PC-3 (cell line): ENCODE measurements at regions not wholly inside any gene's neighbourhood (a gene's known extent, or its start where the extent isn't known, plus 50 kb on each side); places are given as distances from the start of the nearest gene placed in this dataset.

ENCODE experiments used
- ATAC-seq: fragments of 200-7000 bp; cut with Tn5 transposase; 2 replicates; pipeline ENCODE4 v1.9.1; 2020; ENCODE audit warnings: mild to moderate bottlenecking, moderate library complexity
- BruUV-seq: library from RNA; stranded (reverse); fragments of 400-500 nt; replicated peaks from 2 replicates; lab custom pipeline; 2021; lab: Mats Ljungman, UMichigan
- CTCF ChIA-PET: fragments of 300-600 bp; sonication (Branson Sonifier 250); formaldehyde crosslinking; loops from one replicate; lab custom pipeline; 2022; ENCODE audit warnings: antibody characterized with exemption; lab: Charles Lee
- POLR2A ChIA-PET: fragments of 300-600 bp; sonication (Branson Sonifier 250); formaldehyde crosslinking; loops from one replicate; lab custom pipeline; 2022; ENCODE audit warnings: antibody characterized with exemption; ENCODE audit not compliant: unreplicated experiment; lab: Charles Lee
- DNase-seq: peaks from one replicate; pipeline ENCODE4 v3.0.0-alpha.2; 2015
- H2AFZ ChIP-seq: fragments of 300-600 bp; sonication (generic); 2 replicates; pipeline ENCODE4 v1.6.0; 2016; ENCODE audit warnings: antibody characterized with exemption, low read length
- H3F3A ChIP-seq: fragments of 300-600 bp; sonication (generic); one replicate; pipeline ENCODE4 v1.6.0; 2017; ENCODE audit warnings: antibody characterized with exemption, low read length, control low read depth, mild to moderate bottlenecking; ENCODE audit not compliant: unreplicated experiment
- H3K27ac ChIP-seq: fragments of 300-600 bp; sonication (generic); 2 replicates; pipeline ENCODE4 v1.5.1; 2016; ENCODE audit warnings: mild to moderate bottlenecking, low read length
- H3K27me3 ChIP-seq: fragments of 300-600 bp; sonication (generic); 2 replicates; pipeline ENCODE4 v1.6.1; 2016; ENCODE audit warnings: low read length, mixed read lengths
- H3K36me3 ChIP-seq: fragments of 300-600 bp; sonication (generic); 2 replicates; pipeline ENCODE4 v1.6.1; 2016; ENCODE audit warnings: low read depth, mixed run types, low read length, mixed read lengths
- H3K4me1 ChIP-seq: fragments of 300-600 bp; sonication (generic); 2 replicates; pipeline ENCODE4 v1.5.1; 2016; ENCODE audit warnings: low read length; ENCODE audit not compliant: insufficient read depth
- H3K4me2 ChIP-seq: fragments of 300-600 bp; sonication (generic); 2 replicates; pipeline ENCODE4 v1.6.0; 2016; ENCODE audit warnings: low read length
- H3K4me3 ChIP-seq: fragments of 300-600 bp; sonication (generic); 2 replicates; pipeline ENCODE4 v1.5.1; 2016; ENCODE audit warnings: mild to moderate bottlenecking, low read length, mixed read lengths
- H3K79me2 ChIP-seq: fragments of 300-600 bp; sonication (generic); 2 replicates; pipeline ENCODE4 v1.6.1; 2017; ENCODE audit warnings: low read length, mixed read lengths
- H3K9ac ChIP-seq: fragments of 300-600 bp; sonication (generic); 2 replicates; pipeline ENCODE4 v1.6.0; 2016; ENCODE audit warnings: mild to moderate bottlenecking, low read length
- H3K9me2 ChIP-seq: fragments of 300-600 bp; sonication (generic); replicated peaks from 2 replicates; pipeline ENCODE4 v1.6.1; 2016; ENCODE audit warnings: mixed run types, low read length, mixed read lengths
- H3K9me3 ChIP-seq: fragments of 300-600 bp; sonication (generic); 2 replicates; pipeline ENCODE4 v1.6.1; 2016; ENCODE audit warnings: low read length, mixed read lengths
- H4K20me1 ChIP-seq: fragments of 300-600 bp; sonication (generic); 2 replicates; pipeline ENCODE4 v1.6.1; 2016; ENCODE audit warnings: low read length, mixed read lengths
- EZH2 ChIP-seq: fragments of 300-600 bp; sonication (generic); IDR thresholded peaks from one replicate; pipeline ENCODE4 v1.6.1; 2017; ENCODE audit warnings: antibody characterized with exemption, mild to moderate bottlenecking, low read length; ENCODE audit not compliant: unreplicated experiment
- EZH2phosphoT487 ChIP-seq: fragments of 300-600 bp; sonication (generic); IDR thresholded peaks from 2 replicates; pipeline ENCODE4 v1.6.1; 2018; ENCODE audit warnings: mild to moderate bottlenecking, antibody characterized with exemption, low read length, borderline replicate concordance
- intact Hi-C: fragments of 100-400 bp; cut with micrococcal nuclease; formaldehyde crosslinking; loops from 2 replicates; pipeline ENCODE4 v1.9.0; 2023
- TF ChIP-seq, protein P1 (sequence below): fragments of 300-600 bp; sonication (generic); conservative IDR thresholded peaks from 2 replicates; pipeline ENCODE4 v1.5.1; 2017; ENCODE audit warnings: antibody characterized with exemption, low read depth, mild to moderate bottlenecking, low read length

DNA sequence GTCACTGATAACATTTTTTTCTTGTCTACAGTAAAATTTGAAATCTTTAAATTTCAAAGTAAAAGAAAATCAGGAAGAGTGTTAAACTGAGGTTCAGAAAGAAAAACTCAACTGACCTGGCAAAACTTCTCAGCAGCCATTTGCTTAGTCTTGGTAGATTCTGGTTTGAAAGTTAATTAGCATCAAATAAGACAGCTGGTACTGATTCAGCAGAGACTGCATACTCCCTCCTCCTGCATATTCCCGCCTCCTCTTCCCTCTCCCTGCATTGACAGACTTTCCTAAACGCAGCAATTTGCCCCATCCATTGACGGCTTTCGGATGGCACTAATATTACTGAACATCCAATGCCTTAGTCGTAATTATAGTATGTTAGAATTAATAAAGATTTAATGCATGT, 520.8 kb downstream of the FLRT2 start:
- Histone ChIP-seq H3K27ac (no peak overlapping the region), H3K27me3 (no peaks in the 10 kb centered on the region), H3F3A (no peaks in the 10 kb centered on the region), H3K9ac (no peak overlapping the region), H3K4me1 (no peaks in the 10 kb centered on the region), H4K20me1 (no peaks in the 10 kb centered on the region), H3K79me2 (no peaks in the 10 kb centered on the region), H2AFZ (no peak overlapping the region), H3K9me3 (0 out of 2 replicates have a peak, but pooled peaks cover 8% of the 10 kb centered on the region), H3K4me3 (no peak overlapping the region), H3K9me2 (no peaks in the 10 kb centered on the region), H3K4me2 (no peak overlapping the region), H3K36me3 (no peaks in the 10 kb centered on the region; the same call in 1 of the 2 replicates)
- TF ChIP-seq, protein P1, sequence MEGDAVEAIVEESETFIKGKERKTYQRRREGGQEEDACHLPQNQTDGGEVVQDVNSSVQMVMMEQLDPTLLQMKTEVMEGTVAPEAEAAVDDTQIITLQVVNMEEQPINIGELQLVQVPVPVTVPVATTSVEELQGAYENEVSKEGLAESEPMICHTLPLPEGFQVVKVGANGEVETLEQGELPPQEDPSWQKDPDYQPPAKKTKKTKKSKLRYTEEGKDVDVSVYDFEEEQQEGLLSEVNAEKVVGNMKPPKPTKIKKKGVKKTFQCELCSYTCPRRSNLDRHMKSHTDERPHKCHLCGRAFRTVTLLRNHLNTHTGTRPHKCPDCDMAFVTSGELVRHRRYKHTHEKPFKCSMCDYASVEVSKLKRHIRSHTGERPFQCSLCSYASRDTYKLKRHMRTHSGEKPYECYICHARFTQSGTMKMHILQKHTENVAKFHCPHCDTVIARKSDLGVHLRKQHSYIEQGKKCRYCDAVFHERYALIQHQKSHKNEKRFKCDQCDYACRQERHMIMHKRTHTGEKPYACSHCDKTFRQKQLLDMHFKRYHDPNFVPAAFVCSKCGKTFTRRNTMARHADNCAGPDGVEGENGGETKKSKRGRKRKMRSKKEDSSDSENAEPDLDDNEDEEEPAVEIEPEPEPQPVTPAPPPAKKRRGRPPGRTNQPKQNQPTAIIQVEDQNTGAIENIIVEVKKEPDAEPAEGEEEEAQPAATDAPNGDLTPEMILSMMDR = no peak
- TF ChIP-seq EZH2 = no peak
- no peak for TF ChIP-seq EZH2phosphoT487
- ChIA-PET CTCF (no interaction called here), POLR2A (no interaction called here)
- intact Hi-C loops = no loop called here
- DNase-seq = no peak
- no TSS peak for BruUV-seq
- ATAC-seq = no peak

- POLR2A ChIA-PET = no interaction called here
- Histone ChIP-seq H3K4me3 (no peak overlapping the region), H3K36me3 (no peaks in the 10 kb centered on the region), H4K20me1 (no peaks in the 10 kb centered on the region), H3K4me2 (no peak overlapping the region), H3K9me3 (0 out of 2 replicates have a peak, but pooled peaks cover 8% of the 10 kb centered on the region), H3K9ac (no peak overlapping the region), H3K27me3 (no peaks in the 10 kb centered on the region), H3F3A (no peaks in the 10 kb centered on the region), H3K9me2 (no peaks in the 10 kb centered on the region), H3K4me1 (no peaks in the 10 kb centered on the region), H3K27ac (no peak overlapping the region), H2AFZ (no peak overlapping the region), H3K79me2 (no peaks in the 10 kb centered on the region)
- CTCF ChIA-PET = no interaction called here
- intact Hi-C loops = no loop called here
- ATAC-seq = no peak
- no peak for DNase-seq
- no TSS peak for BruUV-seq
- TF ChIP-seq, protein P1 = no peak
- TF ChIP-seq EZH2 (no peak), EZH2phosphoT487 (no peak)
Observed at GRCh38 chr14:86050072-86050683, 520.2 kb downstream of the FLRT2 start.

DNA sequence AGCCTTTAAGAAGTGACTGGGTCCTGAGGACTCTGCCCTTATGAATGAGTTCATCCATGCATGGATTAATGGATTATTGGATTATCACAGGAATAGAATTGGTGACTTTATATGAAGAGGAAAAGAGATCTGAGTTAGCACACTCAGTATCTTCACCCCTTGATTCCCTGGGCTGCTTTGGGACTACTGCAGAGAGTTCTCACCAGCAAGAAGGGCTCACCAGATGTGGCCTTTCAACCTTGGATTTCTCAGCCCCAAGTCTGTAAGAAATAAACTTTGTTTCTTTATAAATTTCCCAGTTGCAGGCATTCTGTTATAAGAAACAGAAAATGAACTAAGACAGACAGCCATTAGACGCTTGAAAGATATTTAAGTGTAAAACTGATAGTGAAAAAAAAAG, 509.2 kb downstream of the FLRT2 start:
- ATAC-seq (no peak), DNase-seq (no peak)
- no peaks in the 10 kb centered on the region for H3K79me2 ChIP-seq
- no peak overlapping the region for H3K4me3 ChIP-seq
- no peaks in the 10 kb centered on the region for H3K4me1 ChIP-seq
- no peak overlapping the region for H2AFZ ChIP-seq
- no peaks in the 10 kb centered on the region for H3K27me3 ChIP-seq
- no peak overlapping the region for H3K4me2 ChIP-seq
- no peaks in the 10 kb centered on the region for H3F3A ChIP-seq
- intact Hi-C loops = no loop called here
- H4K20me1 ChIP-seq = no peaks in the 10 kb centered on the region
- ChIA-PET POLR2A (no interaction called here), CTCF (no interaction called here)
- H3K27ac ChIP-seq = no peak overlapping the region
- H3K9ac ChIP-seq = no peak overlapping the region
- TF ChIP-seq EZH2 = no peak
- TF ChIP-seq EZH2phosphoT487 = no peak
- H3K36me3 ChIP-seq = no peaks in the 10 kb centered on the region
- no TSS peak for BruUV-seq
- no peaks in the 10 kb centered on the region for H3K9me2 ChIP-seq
- 0 out of 2 replicates have a peak, but pooled peaks cover 4% of the 10 kb centered on the region for H3K9me3 ChIP-seq
